H1 (cell line): ENCODE measurements at regions not wholly inside any gene's neighbourhood (a gene's known extent, or its start where the extent isn't known, plus 50 kb on each side); places are given as distances from the start of the nearest gene placed in this dataset.

Experiments
- CBX5 ChIP-seq: fragments of 300-800, 300-1000 bp; sonication (generic); IDR thresholded peaks from 2 replicates; pipeline ENCODE4 v1.7.1; 2016; ENCODE audit warnings: antibody characterized with exemption, low read length, low read depth
- SP1 ChIP-seq: IDR thresholded peaks from 2 replicates; pipeline ENCODE4 v1.6.1; 2011; ENCODE audit warnings: low read depth, low read length

DNA sequence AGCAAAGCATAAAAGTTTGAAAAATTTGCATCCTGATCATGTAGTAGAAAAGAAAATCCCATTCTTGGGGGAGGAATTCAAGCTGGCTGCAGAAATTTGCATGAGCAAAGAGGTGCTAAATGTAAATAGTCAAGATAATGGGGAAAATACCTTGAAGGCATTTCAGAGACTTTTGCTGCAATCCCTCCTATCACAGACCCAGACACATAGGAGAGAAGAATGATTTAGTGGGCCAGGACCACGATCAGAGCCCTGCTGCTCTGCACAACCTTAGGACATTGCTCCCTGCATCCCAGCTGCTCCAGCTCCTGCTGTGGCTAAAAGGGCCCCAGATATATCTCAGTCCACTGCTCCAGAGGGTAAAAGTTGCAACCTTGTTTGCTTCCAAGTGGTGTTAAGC lies 1439.7 kb upstream of the AGA start (continued):
- TF ChIP-seq SP1 (no peak), CBX5 (no peak)
- TF ChIP-seq, all 59 proteins: peak for 0
